Activated CD8-positive, alpha-beta memory T cell treated with anti-CD3 and anti-CD28 coated beads, Interleukin-2, amount 50 U/mL, for 48 hours (primary cell): ENCODE measurements at regions not wholly inside any gene's neighbourhood (a gene's known extent, or its start where the extent isn't known, plus 50 kb on each side); places are given as distances from the start of the nearest gene placed in this dataset.
"Not testable (repeated sequence)": the region's sequence is repeated elsewhere in the genome, so short reads cannot be mapped to it uniquely, and the experiment has no call there.

Experiments used
- DNase-seq: peaks from one replicate; pipeline ENCODE4 v3.0.0-alpha.2; 2020

DNA sequence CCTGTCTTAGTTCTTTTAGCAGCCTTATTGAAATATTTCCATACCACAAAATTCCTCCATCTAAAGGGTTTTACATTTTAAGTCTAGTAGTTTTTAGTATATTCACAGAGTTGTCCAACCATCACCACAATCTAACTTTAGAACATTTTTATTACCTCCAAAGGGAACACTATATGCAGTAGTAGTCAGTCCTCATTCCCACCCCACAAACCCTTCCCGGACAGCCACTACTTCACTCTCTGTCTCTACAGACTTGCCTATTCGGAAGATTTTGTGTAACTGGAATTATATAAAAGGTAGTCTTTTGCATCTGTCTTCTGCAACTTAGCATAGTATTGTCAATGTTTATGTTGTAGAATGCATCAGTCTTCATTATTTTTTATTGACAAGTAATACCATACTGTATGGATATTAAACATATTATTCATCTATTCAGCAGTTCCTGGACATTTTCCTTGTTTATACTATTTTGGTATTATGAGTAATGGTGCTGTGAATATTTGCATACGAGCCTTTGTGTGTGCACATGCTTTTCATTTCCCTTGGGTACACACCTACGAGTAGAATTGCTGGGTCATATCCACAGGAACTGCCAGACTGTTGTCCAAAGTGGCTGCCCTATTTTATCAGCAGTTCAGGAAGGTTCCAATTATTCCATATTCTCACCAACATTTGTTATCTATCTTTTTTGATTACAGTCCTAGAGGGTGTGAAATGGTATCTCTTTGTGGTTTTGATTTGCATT, 60.9 kb upstream of the LANCL2 start:
- no peak for DNase-seq

DNA sequence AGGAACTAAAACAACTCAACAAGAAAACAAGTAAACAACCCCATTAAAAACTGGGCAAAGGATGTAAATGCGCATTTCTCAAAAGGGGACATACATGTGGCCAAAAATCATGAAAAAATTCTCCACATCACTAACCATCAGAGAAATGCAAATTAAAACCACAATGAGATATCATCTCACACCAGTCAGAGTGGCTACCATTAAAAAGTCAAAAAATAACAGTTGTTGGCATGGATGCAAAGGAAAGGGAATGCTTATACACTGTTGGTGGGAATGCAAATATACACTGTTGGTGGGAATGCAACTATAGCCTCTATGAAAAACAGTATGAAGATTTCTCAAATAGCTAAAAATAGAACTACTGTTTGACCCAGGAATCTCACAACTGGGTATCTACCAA, 60.0 kb upstream of the LANCL2 start:
- DNase-seq, result no peak

DNA sequence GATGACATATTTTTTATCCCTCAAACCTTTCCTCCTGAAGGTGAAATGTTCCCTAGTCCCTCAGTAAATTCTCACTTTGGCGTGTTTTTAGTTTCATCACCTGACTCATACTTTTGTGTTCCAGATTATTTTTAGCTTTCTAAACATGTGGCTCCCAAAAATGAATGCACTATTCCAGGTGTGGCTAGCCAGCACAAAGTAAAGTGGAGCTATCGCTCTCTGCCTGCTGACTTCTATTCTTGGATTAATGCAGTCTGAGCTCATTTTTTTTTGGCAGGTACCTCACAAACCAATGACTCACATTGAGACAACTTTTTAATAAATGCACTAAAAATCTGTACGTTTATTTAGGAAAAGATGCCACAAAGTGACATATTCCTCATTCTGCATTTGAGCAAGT, 58.8 kb upstream of the LANCL2 start:
- DNase-seq, result no peak

DNA sequence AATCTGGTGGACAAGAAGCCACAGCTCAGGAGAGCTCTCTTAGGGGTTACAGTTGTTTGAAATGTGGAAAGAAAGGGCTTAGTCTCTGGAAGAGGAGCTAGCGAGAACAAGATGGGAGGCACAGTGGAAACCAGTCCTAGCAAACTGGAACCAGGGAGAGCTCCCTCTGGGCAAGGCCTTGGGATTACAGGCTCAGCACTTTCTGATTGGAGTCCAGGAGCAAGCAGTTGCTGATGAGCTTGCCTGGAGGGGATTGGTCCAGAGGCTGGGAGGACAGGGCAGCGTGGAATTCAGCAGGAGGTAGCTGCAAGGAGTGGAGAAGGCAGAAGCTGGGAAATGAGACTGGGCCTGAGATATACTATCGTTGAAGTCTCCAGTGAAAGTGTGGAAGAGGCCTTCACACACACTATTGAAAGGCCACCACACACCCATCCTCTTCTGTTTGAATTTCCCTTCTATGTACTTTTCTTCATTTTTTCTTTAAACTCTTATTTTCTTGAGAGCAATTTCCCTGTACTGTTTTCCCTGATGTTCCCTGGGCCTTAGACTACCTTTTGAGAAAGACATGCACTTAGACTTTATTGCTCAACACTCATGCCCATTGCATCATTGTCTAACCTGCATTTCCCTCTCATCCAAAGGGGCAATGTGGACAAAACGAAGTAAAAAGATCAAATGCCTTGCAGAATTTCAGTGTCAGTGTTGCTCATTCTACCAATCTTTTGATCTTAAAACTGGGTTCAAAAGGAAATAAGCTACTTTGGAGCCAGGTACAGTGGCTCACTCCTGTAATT, 57.8 kb upstream of the LANCL2 start:
- no peak for DNase-seq

DNA sequence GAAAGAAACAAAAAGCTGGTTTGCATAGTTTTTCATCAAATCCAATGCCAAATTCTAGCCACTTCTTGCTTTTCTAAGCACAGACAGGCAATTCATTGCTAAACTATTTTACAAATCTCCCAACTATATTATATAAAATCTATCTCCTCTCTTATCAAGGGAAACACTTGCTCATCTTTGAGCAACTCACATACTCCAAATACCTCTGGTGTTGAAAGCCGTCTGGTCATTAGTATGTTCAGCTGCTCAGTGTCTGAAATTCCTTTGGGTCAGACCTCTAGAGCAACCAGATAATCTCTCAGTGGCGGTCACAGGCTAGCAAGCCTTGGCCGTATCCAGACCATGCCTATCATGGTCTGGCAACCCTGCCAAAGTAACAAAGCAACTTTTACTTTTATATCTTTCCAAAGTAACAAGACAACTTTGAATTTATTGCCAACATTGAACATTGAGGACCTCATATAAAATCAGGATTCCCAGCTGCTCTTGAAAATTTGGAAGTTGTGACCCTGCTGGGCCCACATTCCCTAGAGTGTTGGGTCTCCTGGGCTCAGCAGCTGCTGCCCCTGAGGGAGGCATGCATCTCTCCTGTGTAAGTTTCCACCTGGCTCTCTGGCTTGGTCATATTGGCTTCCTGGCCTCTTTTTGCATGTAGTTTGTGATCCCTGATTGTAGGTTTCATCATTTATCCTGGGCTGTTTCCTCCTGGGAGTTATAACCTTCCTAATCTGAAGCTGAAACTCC, 56.8 kb upstream of the LANCL2 start:
- DNase-seq, result no peak

DNA sequence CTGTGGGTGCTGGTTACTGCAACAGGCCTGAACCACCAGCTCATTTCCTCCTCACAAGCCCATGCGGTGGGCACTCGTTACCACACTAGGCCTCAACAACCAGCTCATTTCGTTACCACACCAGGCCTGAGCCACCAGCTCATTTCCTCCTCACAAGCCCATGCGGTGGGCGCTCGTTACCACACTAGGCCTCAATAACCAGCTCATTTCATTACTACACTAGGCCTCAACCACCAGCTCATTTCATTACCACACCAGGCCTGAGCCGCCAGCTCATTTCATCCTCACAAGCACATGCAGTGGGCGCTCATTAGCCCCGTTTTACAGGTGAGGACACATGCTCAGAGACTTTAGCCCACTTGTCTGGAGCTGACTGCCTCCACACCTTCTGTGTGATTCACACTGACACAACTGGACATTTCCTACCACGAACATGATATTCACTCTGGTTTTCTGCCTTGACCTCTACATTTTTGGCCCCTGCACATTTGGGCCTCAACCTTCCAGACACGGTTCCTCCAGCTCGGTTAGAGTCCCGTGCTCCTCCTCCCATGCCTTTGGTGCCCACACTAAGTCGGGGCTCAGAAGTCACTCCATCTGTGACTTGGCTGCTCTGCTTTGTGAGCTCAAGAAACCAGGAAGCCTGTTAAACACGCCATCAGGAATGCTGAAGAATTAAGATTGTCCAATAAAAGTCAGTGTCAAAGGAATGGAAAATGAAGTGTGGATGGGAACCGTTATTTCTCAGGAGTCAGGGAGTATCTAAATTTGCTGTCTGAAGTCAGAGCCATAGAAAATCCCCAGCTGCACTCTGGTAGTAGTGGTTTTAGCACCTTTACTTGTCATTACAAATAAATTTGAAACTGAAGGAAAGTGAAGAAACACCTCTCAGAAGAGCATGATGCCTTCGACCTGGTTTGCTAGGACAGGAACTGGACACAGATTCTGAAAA, 55.8 kb upstream of the LANCL2 start:
- peak; percentile 84 for DNase-seq

DNA sequence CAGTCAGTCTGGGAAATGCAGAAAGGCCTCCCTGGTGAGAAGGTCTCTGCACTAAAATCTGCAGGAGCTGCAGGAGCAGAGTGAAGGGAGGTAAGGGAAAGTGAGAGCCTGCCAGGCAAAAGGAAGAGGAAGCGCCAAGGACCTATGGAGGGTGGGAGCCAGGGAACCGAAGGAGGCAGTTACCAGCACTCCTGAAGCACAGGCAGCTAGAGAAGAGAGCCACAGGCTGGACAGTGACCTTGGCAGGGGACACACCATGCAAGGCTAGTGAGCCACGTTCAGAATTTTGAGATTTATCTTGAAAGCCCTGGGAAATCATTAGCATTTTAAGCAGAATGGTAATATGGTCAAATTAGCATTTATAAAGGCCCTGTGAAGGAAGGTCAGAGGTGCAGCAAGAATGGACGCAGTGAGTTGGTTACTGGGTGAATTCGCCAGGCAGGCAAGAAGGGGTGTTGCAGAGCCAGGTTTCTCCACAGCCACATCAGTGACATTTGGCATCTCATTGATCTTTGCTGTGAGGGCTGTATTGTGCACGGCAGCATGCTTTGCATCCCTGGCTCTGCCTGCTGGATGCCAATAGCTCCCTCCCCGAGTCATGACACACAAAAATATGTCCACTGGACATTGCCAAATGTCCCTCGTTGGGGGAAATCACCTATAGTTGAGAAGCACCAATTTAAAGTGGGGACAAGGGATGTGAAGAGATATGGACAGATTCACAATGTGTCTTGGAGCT, 54.7 kb upstream of the LANCL2 start:
- DNase-seq, result no peak

DNA sequence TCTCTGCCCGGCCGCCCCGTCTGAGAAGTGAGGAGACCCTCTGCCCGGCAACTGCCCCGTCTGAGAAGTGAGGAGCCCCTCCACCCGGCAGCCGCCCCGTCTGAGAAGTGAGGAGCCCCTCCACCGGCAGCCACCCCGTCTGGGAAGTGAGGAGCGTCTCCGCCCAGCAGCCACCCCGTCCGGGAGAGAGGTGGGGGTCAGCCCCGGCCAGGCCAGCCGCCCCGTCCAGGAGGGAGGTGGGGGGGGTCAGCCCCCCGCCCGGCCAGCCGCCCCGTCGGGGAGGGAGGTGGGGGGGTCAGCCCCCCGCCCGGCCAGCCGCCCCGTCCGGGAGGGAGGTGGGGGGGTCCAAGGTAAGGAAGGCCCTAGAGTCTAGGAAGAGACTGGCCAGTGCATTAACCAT, 53.2 kb upstream of the LANCL2 start:
- not testable (repeated sequence) for DNase-seq

DNA sequence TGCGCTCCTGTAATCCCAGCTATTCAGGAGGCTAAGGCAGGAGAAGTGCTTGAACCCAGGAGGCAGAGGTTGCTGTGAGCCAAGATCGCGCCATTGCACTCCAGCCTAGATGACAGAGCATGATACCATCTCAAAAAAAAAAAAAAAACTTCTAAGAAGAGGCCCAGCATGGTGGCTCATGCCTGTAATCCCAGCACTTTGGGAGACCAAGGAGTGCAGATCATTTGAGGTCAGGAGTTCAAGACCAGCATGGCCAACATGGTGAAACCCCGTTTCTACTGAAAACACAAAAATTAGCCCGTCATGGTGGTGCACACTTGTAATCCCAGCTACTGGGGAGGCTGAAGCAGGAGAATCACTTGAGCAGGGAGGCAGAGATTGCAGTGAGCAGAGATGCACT, 51.5 kb upstream of the LANCL2 start:
- DNase-seq, result not testable (repeated sequence)

DNA sequence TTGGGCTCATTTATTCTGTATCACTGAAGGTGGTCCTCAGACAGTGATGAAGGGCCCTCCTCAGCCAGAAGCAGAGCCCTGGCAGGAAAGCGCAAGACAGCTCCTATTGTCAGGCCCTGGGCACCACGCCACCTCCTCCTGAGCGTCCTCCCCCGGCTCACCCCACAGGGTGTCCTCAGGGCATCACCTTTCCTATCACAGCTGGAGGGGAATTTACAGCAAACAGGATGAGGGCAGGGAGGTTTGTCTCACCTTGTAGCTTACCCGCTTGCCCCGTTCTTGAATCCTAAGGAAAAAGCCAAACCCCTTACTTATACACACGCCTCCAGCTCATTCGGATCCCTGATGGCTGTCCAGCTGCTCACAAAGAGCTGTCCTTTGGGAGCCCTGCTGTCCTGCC, 50.2 kb upstream of the LANCL2 start:
- DNase-seq, result no peak
